Nephron (organoid): ENCODE measurements at regions not wholly inside any gene's neighbourhood (a gene's known extent, or its start where the extent isn't known, plus 50 kb on each side); places are given as distances from the start of the nearest gene placed in this dataset.

ENCODE experiments used
- H3K27ac Mint-ChIP-seq, 3 experiments: 2 replicates each; pipeline ENCODE4 v1.8.0; 2020; ENCODE audit warnings: mixed read lengths in 3 of 3, mild to moderate bottlenecking in 2 of 3, moderate library complexity in 1 of 3
- H3K27me3 Mint-ChIP-seq: 2 replicates; pipeline ENCODE4 v1.8.0; 2021; ENCODE audit warnings: low read depth, mild to moderate bottlenecking, moderate library complexity, mixed read lengths
- H3K36me3 Mint-ChIP-seq: 2 replicates; pipeline ENCODE4 v1.8.0; 2020; ENCODE audit warnings: low read depth, mixed read lengths
- H3K4me1 Mint-ChIP-seq: 2 replicates; pipeline ENCODE4 v1.8.0; 2020; ENCODE audit warnings: mixed read lengths
- H3K4me3 Mint-ChIP-seq, 3 experiments: 2 replicates each; pipeline ENCODE4 v1.8.0; 2020; ENCODE audit warnings: mild to moderate bottlenecking in 3 of 3, mixed read lengths in 3 of 3, moderate library complexity in 2 of 3
- H3K9me3 Mint-ChIP-seq: 2 replicates; pipeline ENCODE4 v1.8.0; 2020; ENCODE audit warnings: mixed read lengths
- CTCF ChIP-seq, 3 experiments: fragments of 200-600 bp; sonication (generic); IDR thresholded peaks; one replicate each; pipeline ENCODE4 v1.5.0; 2021; ENCODE audit warnings: antibody characterized with exemption in 3 of 3; ENCODE audit not compliant: unreplicated experiment in 3 of 3

- Mint-ChIP-seq H3K36me3 (no peaks in the 10 kb centered on the region), H3K9me3 (no peaks in the 10 kb centered on the region), H3K27ac (peak overlapping the region in 2 of 3 experiments; percentile 25 to 81), H3K4me1 (peaks cover 39% of the 10 kb centered on the region), H3K27me3 (peaks cover 4% of the 10 kb centered on the region), H3K4me3 (no peak overlapping the region)
- TF ChIP-seq CTCF (IDR thresholded peaks at IDR 0.05; ENCODE audit: unreplicated experiment in 3 of 3) = no peak
Measured at GRCh38 chr11:10926801-10927211, 69.0 kb upstream of the ZBED5 start.

GRCh38 chr11:10925149-10925926 is 67.5 kb upstream of the ZBED5 start:
- no peaks in the 10 kb centered on the region for H3K27me3 Mint-ChIP-seq
- peak overlapping the region in 1 of 3 experiments; percentile 34 for H3K4me3 Mint-ChIP-seq
- peak overlapping the region in 2 of 3 experiments; percentile 16 to 45 for H3K27ac Mint-ChIP-seq
- H3K9me3 Mint-ChIP-seq = no peaks in the 10 kb centered on the region
- H3K4me1 Mint-ChIP-seq = peaks cover 37% of the 10 kb centered on the region
- no peaks in the 10 kb centered on the region for H3K36me3 Mint-ChIP-seq
- TF ChIP-seq CTCF (IDR thresholded peaks at IDR 0.05; ENCODE audit: unreplicated experiment in 3 of 3) = no peak

- Mint-ChIP-seq H3K4me1 (peaks cover 38% of the 10 kb centered on the region), H3K9me3 (no peaks in the 10 kb centered on the region), H3K36me3 (no peaks in the 10 kb centered on the region), H3K4me3 (no peak overlapping the region), H3K27me3 (no peaks in the 10 kb centered on the region), H3K27ac (peak overlapping the region in 1 of 3 experiments; percentile 1)
- no peak for TF ChIP-seq CTCF (IDR thresholded peaks at IDR 0.05; ENCODE audit: unreplicated experiment in 3 of 3)
Measured at GRCh38 chr11:10923882-10924281, 66.0 kb upstream of the ZBED5 start.

GRCh38 chr11:10922892-10923291 is 65.0 kb upstream of the ZBED5 start:
- Mint-ChIP-seq H3K36me3 (no peaks in the 10 kb centered on the region), H3K4me1 (peaks cover 33% of the 10 kb centered on the region), H3K4me3 (no peak overlapping the region), H3K9me3 (peaks cover 5% of the 10 kb centered on the region), H3K27ac (no peak overlapping the region), H3K27me3 (no peaks in the 10 kb centered on the region)
- TF ChIP-seq CTCF (IDR thresholded peaks at IDR 0.05; ENCODE audit: unreplicated experiment in 3 of 3) = no peak

GRCh38 chr11:10920875-10921274 is 63.0 kb upstream of the ZBED5 start:
- TF ChIP-seq CTCF (IDR thresholded peaks at IDR 0.05; ENCODE audit: unreplicated experiment in 3 of 3) = no peak
- no peak overlapping the region for H3K27ac Mint-ChIP-seq
- H3K4me1 Mint-ChIP-seq = peaks cover 17% of the 10 kb centered on the region
- no peaks in the 10 kb centered on the region for H3K27me3 Mint-ChIP-seq
- H3K36me3 Mint-ChIP-seq = no peaks in the 10 kb centered on the region
- H3K9me3 Mint-ChIP-seq = peaks cover 13% of the 10 kb centered on the region
- no peak overlapping the region for H3K4me3 Mint-ChIP-seq

GRCh38 chr11:10920205-10920604 is 62.4 kb upstream of the ZBED5 start:
- no peak for TF ChIP-seq CTCF (IDR thresholded peaks at IDR 0.05; ENCODE audit: unreplicated experiment in 3 of 3)

More at GRCh38 chr11:10920205-10920604, 62.4 kb upstream of the ZBED5 start:
- Mint-ChIP-seq H3K36me3 (no peaks in the 10 kb centered on the region), H3K4me3 (no peak overlapping the region), H3K27ac (peak overlapping the region in 2 of 3 experiments; percentile 33 to 61), H3K4me1 (peaks cover 11% of the 10 kb centered on the region), H3K9me3 (peaks cover 13% of the 10 kb centered on the region), H3K27me3 (no peaks in the 10 kb centered on the region)
